PC-3 (cell line): ENCODE measurements at regions not wholly inside any gene's neighbourhood (a gene's known extent, or its start where the extent isn't known, plus 50 kb on each side); places are given as distances from the start of the nearest gene placed in this dataset.

Experiments used
- ATAC-seq: fragments of 200-7000 bp; cut with Tn5 transposase; 2 replicates; pipeline ENCODE4 v1.9.1; 2020; ENCODE audit warnings: mild to moderate bottlenecking, moderate library complexity
- BruUV-seq: library from RNA; stranded (reverse); fragments of 400-500 nt; replicated peaks from 2 replicates; lab custom pipeline; 2021; lab: Mats Ljungman, UMichigan
- CTCF ChIA-PET: fragments of 300-600 bp; sonication (Branson Sonifier 250); formaldehyde crosslinking; loops from one replicate; lab custom pipeline; 2022; ENCODE audit warnings: antibody characterized with exemption; lab: Charles Lee
- POLR2A ChIA-PET: fragments of 300-600 bp; sonication (Branson Sonifier 250); formaldehyde crosslinking; loops from one replicate; lab custom pipeline; 2022; ENCODE audit warnings: antibody characterized with exemption; ENCODE audit not compliant: unreplicated experiment; lab: Charles Lee
- DNase-seq: peaks from one replicate; pipeline ENCODE4 v3.0.0-alpha.2; 2015
- H2AFZ ChIP-seq: fragments of 300-600 bp; sonication (generic); 2 replicates; pipeline ENCODE4 v1.6.0; 2016; ENCODE audit warnings: antibody characterized with exemption, low read length
- H3F3A ChIP-seq: fragments of 300-600 bp; sonication (generic); one replicate; pipeline ENCODE4 v1.6.0; 2017; ENCODE audit warnings: antibody characterized with exemption, low read length, control low read depth, mild to moderate bottlenecking; ENCODE audit not compliant: unreplicated experiment
- H3K27ac ChIP-seq: fragments of 300-600 bp; sonication (generic); 2 replicates; pipeline ENCODE4 v1.5.1; 2016; ENCODE audit warnings: mild to moderate bottlenecking, low read length
- H3K27me3 ChIP-seq: fragments of 300-600 bp; sonication (generic); 2 replicates; pipeline ENCODE4 v1.6.1; 2016; ENCODE audit warnings: low read length, mixed read lengths
- H3K36me3 ChIP-seq: fragments of 300-600 bp; sonication (generic); 2 replicates; pipeline ENCODE4 v1.6.1; 2016; ENCODE audit warnings: low read depth, mixed run types, low read length, mixed read lengths
- H3K4me1 ChIP-seq: fragments of 300-600 bp; sonication (generic); 2 replicates; pipeline ENCODE4 v1.5.1; 2016; ENCODE audit warnings: low read length; ENCODE audit not compliant: insufficient read depth
- H3K4me2 ChIP-seq: fragments of 300-600 bp; sonication (generic); 2 replicates; pipeline ENCODE4 v1.6.0; 2016; ENCODE audit warnings: low read length
- H3K4me3 ChIP-seq: fragments of 300-600 bp; sonication (generic); 2 replicates; pipeline ENCODE4 v1.5.1; 2016; ENCODE audit warnings: mild to moderate bottlenecking, low read length, mixed read lengths
- H3K79me2 ChIP-seq: fragments of 300-600 bp; sonication (generic); 2 replicates; pipeline ENCODE4 v1.6.1; 2017; ENCODE audit warnings: low read length, mixed read lengths
- H3K9ac ChIP-seq: fragments of 300-600 bp; sonication (generic); 2 replicates; pipeline ENCODE4 v1.6.0; 2016; ENCODE audit warnings: mild to moderate bottlenecking, low read length
- H3K9me2 ChIP-seq: fragments of 300-600 bp; sonication (generic); replicated peaks from 2 replicates; pipeline ENCODE4 v1.6.1; 2016; ENCODE audit warnings: mixed run types, low read length, mixed read lengths
- H3K9me3 ChIP-seq: fragments of 300-600 bp; sonication (generic); 2 replicates; pipeline ENCODE4 v1.6.1; 2016; ENCODE audit warnings: low read length, mixed read lengths
- H4K20me1 ChIP-seq: fragments of 300-600 bp; sonication (generic); 2 replicates; pipeline ENCODE4 v1.6.1; 2016; ENCODE audit warnings: low read length, mixed read lengths
- CTCF ChIP-seq: fragments of 300-600 bp; sonication (generic); conservative IDR thresholded peaks from 2 replicates; pipeline ENCODE4 v1.5.1; 2017; ENCODE audit warnings: antibody characterized with exemption, low read depth, mild to moderate bottlenecking, low read length
- EZH2 ChIP-seq: fragments of 300-600 bp; sonication (generic); IDR thresholded peaks from one replicate; pipeline ENCODE4 v1.6.1; 2017; ENCODE audit warnings: antibody characterized with exemption, mild to moderate bottlenecking, low read length; ENCODE audit not compliant: unreplicated experiment
- EZH2phosphoT487 ChIP-seq: fragments of 300-600 bp; sonication (generic); IDR thresholded peaks from 2 replicates; pipeline ENCODE4 v1.6.1; 2018; ENCODE audit warnings: mild to moderate bottlenecking, antibody characterized with exemption, low read length, borderline replicate concordance
- intact Hi-C: fragments of 100-400 bp; cut with micrococcal nuclease; formaldehyde crosslinking; loops from 2 replicates; pipeline ENCODE4 v1.9.0; 2023

GRCh38 chr12:66831495-66831894 is 152.6 kb upstream of the GRIP1 start:
- ATAC-seq, result no peak
- no peaks in the 10 kb centered on the region for H3F3A ChIP-seq
- no peak overlapping the region for H3K4me3 ChIP-seq
- POLR2A ChIA-PET, result no interaction called here
- no peak overlapping the region for H2AFZ ChIP-seq
- DNase-seq, result no peak
- no peak overlapping the region for H3K9ac ChIP-seq
- no peak for TF ChIP-seq EZH2
- TF ChIP-seq EZH2phosphoT487, result no peak
- no peak for TF ChIP-seq CTCF
- H3K4me1 ChIP-seq, result no peaks in the 10 kb centered on the region
- CTCF ChIA-PET, result no interaction called here
- no TSS peak for BruUV-seq
- intact Hi-C loops, result no loop called here
- H3K9me2 ChIP-seq, result no peaks in the 10 kb centered on the region
- H3K4me2 ChIP-seq, result no peak overlapping the region
- H3K27ac ChIP-seq, result no peak overlapping the region
- H4K20me1 ChIP-seq, result no peaks in the 10 kb centered on the region
- no peaks in the 10 kb centered on the region for H3K36me3 ChIP-seq
- no peaks in the 10 kb centered on the region for H3K27me3 ChIP-seq
- no peaks in the 10 kb centered on the region for H3K79me2 ChIP-seq
- no peaks in the 10 kb centered on the region for H3K9me3 ChIP-seq

- ATAC-seq (no peak), DNase-seq (no peak)
- TF ChIP-seq EZH2phosphoT487 (no peak), EZH2 (no peak), CTCF (no peak)
- no peaks in the 10 kb centered on the region for H3K9me3 ChIP-seq
- intact Hi-C loops, result no loop called here
- no peak overlapping the region for H3K4me2 ChIP-seq
- no peak overlapping the region for H3K9ac ChIP-seq
- no peaks in the 10 kb centered on the region for H3K36me3 ChIP-seq
- H3K9me2 ChIP-seq, result no peaks in the 10 kb centered on the region
- no peak overlapping the region for H3K4me3 ChIP-seq
- H2AFZ ChIP-seq, result no peak overlapping the region
- no peaks in the 10 kb centered on the region for H4K20me1 ChIP-seq
- POLR2A ChIA-PET, result no interaction called here
- no peaks in the 10 kb centered on the region for H3K27me3 ChIP-seq
- no peaks in the 10 kb centered on the region for H3F3A ChIP-seq
- CTCF ChIA-PET, result no interaction called here
- BruUV-seq, result no TSS peak
- no peaks in the 10 kb centered on the region for H3K4me1 ChIP-seq
- H3K79me2 ChIP-seq, result no peaks in the 10 kb centered on the region
- H3K27ac ChIP-seq, result no peak overlapping the region
Observed at GRCh38 chr12:66832997-66833396, 154.1 kb upstream of the GRIP1 start.

- CTCF ChIA-PET, result no interaction called here
- H3K9ac ChIP-seq, result no peak overlapping the region
- no TSS peak for BruUV-seq
- intact Hi-C loops, result no loop called here
- H3K4me3 ChIP-seq, result no peak overlapping the region
- no peaks in the 10 kb centered on the region for H3K9me2 ChIP-seq
- DNase-seq (no peak), ATAC-seq (no peak)
- no peaks in the 10 kb centered on the region for H4K20me1 ChIP-seq
- H3K4me1 ChIP-seq, result no peaks in the 10 kb centered on the region
- TF ChIP-seq EZH2phosphoT487 (no peak), CTCF (no peak), EZH2 (no peak)
- no peaks in the 10 kb centered on the region for H3K27me3 ChIP-seq
- no peaks in the 10 kb centered on the region for H3F3A ChIP-seq
- no peak overlapping the region for H3K27ac ChIP-seq
- no peak overlapping the region for H2AFZ ChIP-seq
- no peaks in the 10 kb centered on the region for H3K79me2 ChIP-seq
- H3K9me3 ChIP-seq, result no peaks in the 10 kb centered on the region
- H3K36me3 ChIP-seq, result no peaks in the 10 kb centered on the region
- POLR2A ChIA-PET, result no interaction called here
- no peak overlapping the region for H3K4me2 ChIP-seq
Observed at GRCh38 chr12:66836623-66837310, 157.9 kb upstream of the GRIP1 start.
